ENCODE measurements at regions not wholly inside any gene's neighbourhood (a gene's known extent, or its start where the extent isn't known, plus 50 kb on each side); places are given as distances from the start of the nearest gene placed in this dataset.

Small RNA genes in the stretch of these regions (small RNA-seq; reads per million reads assigned to genes)
- gene AL731768.1 (ENCODE audit: insufficient read depth in 2 of 3, insufficient read length in 3 of 3, low read depth in 2 of 3, low replicate concordance in 1 of 3), result 0 reads per million in 3 experiments

All from HepG2 (cell line).